Endodermal cell (in vitro differentiated cells): ENCODE measurements at regions not wholly inside any gene's neighbourhood (a gene's known extent, or its start where the extent isn't known, plus 50 kb on each side); places are given as distances from the start of the nearest gene placed in this dataset.

Experiments used
- DNase-seq: peaks from one replicate; pipeline ENCODE4 v3.0.0-alpha.2; 2017
- H3K27ac ChIP-seq: 2 replicates; pipeline ENCODE4 v1.5.1; 2013; ENCODE audit warnings: mild to moderate bottlenecking, low read depth, low read length, moderate library complexity
- H3K27me3 ChIP-seq: 2 replicates; pipeline ENCODE4 v1.6.1; 2013; ENCODE audit warnings: mild to moderate bottlenecking, low read length, moderate library complexity; ENCODE audit not compliant: insufficient read depth, control insufficient read depth, poor library complexity, severe bottlenecking
- H3K36me3 ChIP-seq: 2 replicates; pipeline ENCODE4 v1.7.0; 2013; ENCODE audit warnings: mild to moderate bottlenecking, low read length, moderate library complexity; ENCODE audit not compliant: control insufficient read depth, insufficient read depth
- H3K4me1 ChIP-seq: one replicate; pipeline ENCODE4 v1.7.0; 2013; ENCODE audit warnings: low read length; ENCODE audit not compliant: control insufficient read depth, insufficient read depth
- H3K4me3 ChIP-seq: 2 replicates; pipeline ENCODE4 v1.5.1; 2013; ENCODE audit warnings: mild to moderate bottlenecking, low read length, moderate library complexity
- H3K9ac ChIP-seq: 2 replicates; pipeline ENCODE4 v1.6.1; 2013; ENCODE audit warnings: mild to moderate bottlenecking, low read length, moderate library complexity; ENCODE audit not compliant: poor library complexity, severe bottlenecking; ENCODE audit errors: extremely low read depth
- H3K9me3 ChIP-seq: 2 replicates; pipeline ENCODE4 v1.6.1; 2013; ENCODE audit warnings: mild to moderate bottlenecking, low read length, moderate library complexity; ENCODE audit not compliant: control insufficient read depth
- H3K27ac Mint-ChIP-seq: 2 replicates; pipeline ENCODE4 v1.8.0; 2020; ENCODE audit warnings: mixed read lengths
- H3K27me3 Mint-ChIP-seq: 2 replicates; pipeline ENCODE4 v1.8.0; 2021; ENCODE audit warnings: mild to moderate bottlenecking, mixed read lengths; ENCODE audit not compliant: insufficient read depth
- H3K36me3 Mint-ChIP-seq: 2 replicates; pipeline ENCODE4 v1.8.0; 2020; ENCODE audit warnings: low read depth, mixed read lengths
- H3K4me1 Mint-ChIP-seq: 2 replicates; pipeline ENCODE4 v1.8.0; 2020; ENCODE audit warnings: mixed read lengths
- H3K4me3 Mint-ChIP-seq: 2 replicates; pipeline ENCODE4 v1.8.0; 2020; ENCODE audit warnings: mild to moderate bottlenecking, moderate library complexity, mixed read lengths
- H3K9me3 Mint-ChIP-seq: 2 replicates; pipeline ENCODE4 v1.8.0; 2020; ENCODE audit warnings: mild to moderate bottlenecking, mixed read lengths
- WGBS, 2 experiments: methylation state at CpG; one replicate each; pipeline versions ENCODE4 v1.1.5 to v1.1.7; 2013; ENCODE audit warnings: missing lambda C conversion rate in 2 of 2, mixed read lengths in 1 of 2; ENCODE audit not compliant: insufficient coverage in 1 of 2, insufficient read length in 1 of 2; 5-methylcytosine and 5-hydroxymethylcytosine counted together
- TF ChIP-seq, protein P1 (sequence below): fragments of 200-600 bp; sonication (generic); conservative IDR thresholded peaks from 2 replicates; pipeline ENCODE4 v1.5.0; 2021; ENCODE audit warnings: antibody characterized with exemption, mild to moderate bottlenecking

DNA sequence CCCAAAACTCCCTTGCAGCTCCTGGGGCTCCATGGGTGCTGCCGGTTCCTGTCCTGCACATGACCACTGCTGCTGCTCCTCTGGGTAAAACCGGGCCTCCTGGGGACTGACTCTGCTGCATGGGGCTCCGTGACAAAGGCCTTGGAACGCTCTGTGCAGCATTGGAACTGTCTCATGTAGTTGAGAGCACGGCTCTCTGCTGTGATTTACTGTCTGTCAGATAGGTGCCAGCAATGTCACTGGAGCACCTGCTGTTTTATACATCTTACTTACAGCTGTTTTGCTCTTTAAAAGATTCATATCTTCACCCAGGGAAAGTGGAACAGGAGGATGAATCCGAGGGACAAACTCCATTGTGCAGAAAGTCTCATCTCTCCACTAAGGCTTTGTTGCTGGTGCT lies 138.1 kb downstream of the YIPF5 start:
- 89% methylated on average over 6 of the region's 6 CpGs for WGBS, 2 experiments
- Mint-ChIP-seq H3K4me3 (no peak overlapping the region), H3K4me1 (peaks cover 12% of the 10 kb centered on the region), H3K36me3 (no peaks in the 10 kb centered on the region), H3K27ac (no peak overlapping the region), H3K27me3 (no peaks in the 10 kb centered on the region), H3K9me3 (no peaks in the 10 kb centered on the region)
- Histone ChIP-seq H3K27ac (no peak overlapping the region), H3K4me3 (no peak overlapping the region), H3K9me3 (no peaks in the 10 kb centered on the region), H3K4me1 (peaks cover 12% of the 10 kb centered on the region), H3K27me3 (no peaks in the 10 kb centered on the region), H3K9ac (no peak overlapping the region), H3K36me3 (no peaks in the 10 kb centered on the region)
- no peak for DNase-seq
- TF ChIP-seq, protein P1, sequence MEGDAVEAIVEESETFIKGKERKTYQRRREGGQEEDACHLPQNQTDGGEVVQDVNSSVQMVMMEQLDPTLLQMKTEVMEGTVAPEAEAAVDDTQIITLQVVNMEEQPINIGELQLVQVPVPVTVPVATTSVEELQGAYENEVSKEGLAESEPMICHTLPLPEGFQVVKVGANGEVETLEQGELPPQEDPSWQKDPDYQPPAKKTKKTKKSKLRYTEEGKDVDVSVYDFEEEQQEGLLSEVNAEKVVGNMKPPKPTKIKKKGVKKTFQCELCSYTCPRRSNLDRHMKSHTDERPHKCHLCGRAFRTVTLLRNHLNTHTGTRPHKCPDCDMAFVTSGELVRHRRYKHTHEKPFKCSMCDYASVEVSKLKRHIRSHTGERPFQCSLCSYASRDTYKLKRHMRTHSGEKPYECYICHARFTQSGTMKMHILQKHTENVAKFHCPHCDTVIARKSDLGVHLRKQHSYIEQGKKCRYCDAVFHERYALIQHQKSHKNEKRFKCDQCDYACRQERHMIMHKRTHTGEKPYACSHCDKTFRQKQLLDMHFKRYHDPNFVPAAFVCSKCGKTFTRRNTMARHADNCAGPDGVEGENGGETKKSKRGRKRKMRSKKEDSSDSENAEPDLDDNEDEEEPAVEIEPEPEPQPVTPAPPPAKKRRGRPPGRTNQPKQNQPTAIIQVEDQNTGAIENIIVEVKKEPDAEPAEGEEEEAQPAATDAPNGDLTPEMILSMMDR: no peak

DNA sequence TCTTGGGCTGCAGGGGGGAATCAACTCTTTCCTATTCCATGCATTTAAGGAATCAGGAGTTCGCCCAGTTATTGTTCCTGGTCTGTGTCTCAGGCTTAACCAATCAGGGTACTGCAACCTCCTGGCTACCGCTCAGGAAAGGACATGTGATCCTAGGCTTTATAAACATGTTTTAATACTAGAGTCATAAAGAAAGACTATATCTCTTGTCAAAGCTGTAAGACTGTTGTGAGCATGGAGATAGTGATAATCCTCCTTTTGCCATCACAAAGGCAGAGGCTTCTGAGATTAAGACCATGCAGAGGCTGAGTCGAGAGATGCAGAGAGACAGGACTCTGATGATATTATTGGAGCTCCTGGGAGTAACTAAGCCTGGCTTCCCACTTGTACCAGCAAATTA lies 137.0 kb downstream of the YIPF5 start:
- no peak overlapping the region for H3K4me3 Mint-ChIP-seq
- H3K27ac Mint-ChIP-seq: no peak overlapping the region

DNA sequence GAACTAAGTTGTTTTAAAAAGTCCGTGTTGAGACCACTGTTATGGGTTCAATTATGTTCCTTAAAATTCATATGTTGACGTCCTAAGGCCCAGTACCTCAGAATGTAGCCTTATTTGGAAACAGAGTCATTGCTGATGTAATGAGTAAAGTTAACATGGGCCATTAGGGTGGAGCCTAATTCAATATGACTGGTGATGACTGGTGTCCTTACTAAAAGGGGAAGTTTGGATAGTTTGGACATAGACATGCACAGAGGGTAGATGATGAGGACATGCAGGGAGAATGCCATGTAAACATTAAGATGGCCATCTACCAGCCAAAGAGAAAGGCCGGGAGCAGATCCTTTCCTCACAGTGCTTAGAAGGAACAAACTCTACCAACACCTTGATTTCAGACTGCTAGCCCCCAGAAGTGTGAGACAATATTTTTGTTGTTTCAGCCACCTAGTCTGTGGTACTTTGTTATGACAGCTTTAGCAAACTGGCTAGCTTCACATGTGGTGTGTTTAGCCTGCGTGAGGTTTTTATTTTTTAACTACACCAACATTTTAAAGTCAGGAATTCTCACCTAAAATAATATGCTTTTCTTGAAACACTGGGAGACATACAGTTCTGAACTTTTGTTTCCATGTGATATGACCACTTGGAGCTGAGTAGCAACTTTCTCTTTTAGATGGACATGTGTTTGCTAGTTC lies 135.3 kb downstream of the YIPF5 start:
- Histone ChIP-seq H3K27me3 (no peaks in the 10 kb centered on the region), H3K9me3 (no peaks in the 10 kb centered on the region), H3K27ac (no peak overlapping the region), H3K4me3 (no peak overlapping the region), H3K9ac (no peak overlapping the region), H3K4me1 (peaks cover 12% of the 10 kb centered on the region), H3K36me3 (no peaks in the 10 kb centered on the region)
- Mint-ChIP-seq H3K36me3 (no peaks in the 10 kb centered on the region), H3K4me3 (no peak overlapping the region), H3K4me1 (peaks cover 12% of the 10 kb centered on the region), H3K27ac (no peak overlapping the region), H3K27me3 (no peaks in the 10 kb centered on the region), H3K9me3 (no peaks in the 10 kb centered on the region)
- TF ChIP-seq, protein P1: no peak
- DNase-seq: no peak
- WGBS, 2 experiments: 92 to 95% methylated on average over 4 of the region's 4 CpGs

More for the DNA sequence above, 137.0 kb downstream of the YIPF5 start:
- Histone ChIP-seq H3K27me3 (no peaks in the 10 kb centered on the region), H3K4me1 (peaks cover 12% of the 10 kb centered on the region), H3K27ac (no peak overlapping the region), H3K4me3 (no peak overlapping the region), H3K9ac (no peak overlapping the region), H3K36me3 (no peaks in the 10 kb centered on the region), H3K9me3 (no peaks in the 10 kb centered on the region)
- Mint-ChIP-seq H3K27me3 (no peaks in the 10 kb centered on the region), H3K36me3 (no peaks in the 10 kb centered on the region), H3K4me1 (peaks cover 12% of the 10 kb centered on the region), H3K9me3 (no peaks in the 10 kb centered on the region)
- DNase-seq: no peak
- WGBS, 2 experiments: 89% methylated on average over 3 of the region's 3 CpGs; no CpG with 5 or more reads in 1 of the 2 experiments
- TF ChIP-seq, protein P1: no peak
